ENCODE measurements at regions not wholly inside any gene's neighbourhood (a gene's known extent, or its start where the extent isn't known, plus 50 kb on each side); places are given as distances from the start of the nearest gene placed in this dataset.
A peak's percentile ranks its signal among the peaks of the same experiment; 100 is the strongest.

- H3K27me3 ChIP-seq = peaks cover 6% of the 10 kb centered on the region; the same call in 1 of the 2 replicates
- TF ChIP-seq CTCF (IDR thresholded peaks at IDR 0.05; ENCODE audit: low read depth, low read length) = no peak
- H3K4me1 ChIP-seq = peaks cover 2% of the 10 kb centered on the region; the same call in 1 of the 2 replicates
- no peak overlapping the region for H3K4me3 ChIP-seq (ENCODE audit: low read depth, low read length)
- H3K36me3 ChIP-seq = no peaks in the 10 kb centered on the region
- H3K9me3 ChIP-seq = no peaks in the 10 kb centered on the region
- no peak for DNase-seq
Measured at GRCh38 chr6:27081188-27081587, 166.3 kb upstream of the PRSS16 start.

- Histone ChIP-seq H3K9me3 (no peaks in the 10 kb centered on the region), H3K4me1 (peaks cover 2% of the 10 kb centered on the region; the same call in 1 of the 2 replicates), H3K4me3 (ENCODE audit: low read depth, low read length) (no peak overlapping the region), H3K27me3 (peaks cover 6% of the 10 kb centered on the region), H3K36me3 (no peaks in the 10 kb centered on the region)
- no peak for DNase-seq
- TF ChIP-seq CTCF (IDR thresholded peaks at IDR 0.05; ENCODE audit: low read depth, low read length) = no peak
Measured at GRCh38 chr6:27081931-27082330, 165.6 kb upstream of the PRSS16 start.

GRCh38 chr6:27088068-27088467 is 159.4 kb upstream of the PRSS16 start:
- DNase-seq = no peak
- Histone ChIP-seq H3K36me3 (no peaks in the 10 kb centered on the region), H3K4me1 (no peaks in the 10 kb centered on the region), H3K9me3 (no peaks in the 10 kb centered on the region), H3K27me3 (no peaks in the 10 kb centered on the region; the same call in 1 of the 2 replicates), H3K4me3 (ENCODE audit: low read depth, low read length) (no peak overlapping the region)
- no peak for TF ChIP-seq CTCF (IDR thresholded peaks at IDR 0.05; ENCODE audit: low read depth, low read length)

GRCh38 chr6:27091661-27092315 is 155.7 kb upstream of the PRSS16 start:
- TF ChIP-seq CTCF (IDR thresholded peaks at IDR 0.05; ENCODE audit: low read depth, low read length) = no peak
- DNase-seq = peak; percentile 76
- H3K36me3 ChIP-seq = no peaks in the 10 kb centered on the region
- H3K4me3 ChIP-seq (ENCODE audit: low read depth, low read length) = peak overlapping the region; percentile 62
- no peaks in the 10 kb centered on the region; the same call in 1 of the 2 replicates for H3K27me3 ChIP-seq
- H3K9me3 ChIP-seq = no peaks in the 10 kb centered on the region
- H3K4me1 ChIP-seq = no peaks in the 10 kb centered on the region

GRCh38 chr6:27092316-27092692 is 155.2 kb upstream of the PRSS16 start:
- no peaks in the 10 kb centered on the region for H3K4me1 ChIP-seq
- no peaks in the 10 kb centered on the region; the same call in 1 of the 2 replicates for H3K27me3 ChIP-seq
- peak overlapping the region; percentile 62 for H3K4me3 ChIP-seq (ENCODE audit: low read depth, low read length)
- DNase-seq = no peak
- H3K9me3 ChIP-seq = no peaks in the 10 kb centered on the region
- H3K36me3 ChIP-seq = no peaks in the 10 kb centered on the region
- no peak for TF ChIP-seq CTCF (IDR thresholded peaks at IDR 0.05; ENCODE audit: low read depth, low read length)

GRCh38 chr6:27095914-27096313 is 151.6 kb upstream of the PRSS16 start:
- DNase-seq = no peak
- Histone ChIP-seq H3K36me3 (no peaks in the 10 kb centered on the region), H3K4me3 (ENCODE audit: low read depth, low read length) (peak overlapping the region; percentile 85), H3K27me3 (no peaks in the 10 kb centered on the region; the same call in 1 of the 2 replicates), H3K9me3 (no peaks in the 10 kb centered on the region; the same call in 1 of the 2 replicates), H3K4me1 (no peaks in the 10 kb centered on the region)
- TF ChIP-seq CTCF (IDR thresholded peaks at IDR 0.05; ENCODE audit: low read depth, low read length) = no peak

Measured in BE2C (cell line).